Ovary (tissue), 3 donors: ENCODE measurements at regions not wholly inside any gene's neighbourhood (a gene's known extent, or its start where the extent isn't known, plus 50 kb on each side); places are given as distances from the start of the nearest gene placed in this dataset.

ENCODE experiments used
- EP300 ChIP-seq: sonication (generic); formaldehyde crosslinking; IDR thresholded peaks from one replicate; pipeline ENCODE4 v1.6.1; 2017; ENCODE audit warnings: antibody characterized with exemption
- TF ChIP-seq, protein P1 (sequence below), 3 donors: fragments of 450-650 bp in 2 of 3; fragments of 200-600 bp in 1 of 3; IDR thresholded peaks; one replicate each; pipeline versions ENCODE4 v1.5.1 to v1.8.0; 2016 to 2022; ENCODE audit warnings: antibody characterized with exemption in 3 of 3, mild to moderate bottlenecking in 1 of 3
- donor health status: DM: no; HTN: no; CAD: no.

DNA sequence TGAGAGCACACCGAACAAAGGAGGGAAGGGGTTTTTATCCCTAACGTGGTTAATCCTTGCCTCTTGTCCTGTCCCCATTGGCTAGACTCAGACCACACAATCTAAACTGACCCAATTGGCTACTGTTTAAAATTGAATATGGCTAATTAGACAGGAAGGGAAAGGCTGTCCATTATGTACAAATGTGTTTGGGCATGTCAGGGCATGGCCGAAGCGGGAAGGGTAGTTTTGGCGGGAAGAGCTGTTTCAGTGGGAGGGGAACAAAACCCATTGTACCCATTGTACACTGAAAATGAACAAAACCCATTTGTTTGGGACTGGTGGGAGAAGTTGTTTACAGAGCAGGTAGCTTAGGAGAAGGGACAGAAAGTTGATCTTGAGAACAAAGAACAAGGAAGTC is 330.9 kb upstream of the POU1F1 start:
- TF ChIP-seq, protein P1, sequence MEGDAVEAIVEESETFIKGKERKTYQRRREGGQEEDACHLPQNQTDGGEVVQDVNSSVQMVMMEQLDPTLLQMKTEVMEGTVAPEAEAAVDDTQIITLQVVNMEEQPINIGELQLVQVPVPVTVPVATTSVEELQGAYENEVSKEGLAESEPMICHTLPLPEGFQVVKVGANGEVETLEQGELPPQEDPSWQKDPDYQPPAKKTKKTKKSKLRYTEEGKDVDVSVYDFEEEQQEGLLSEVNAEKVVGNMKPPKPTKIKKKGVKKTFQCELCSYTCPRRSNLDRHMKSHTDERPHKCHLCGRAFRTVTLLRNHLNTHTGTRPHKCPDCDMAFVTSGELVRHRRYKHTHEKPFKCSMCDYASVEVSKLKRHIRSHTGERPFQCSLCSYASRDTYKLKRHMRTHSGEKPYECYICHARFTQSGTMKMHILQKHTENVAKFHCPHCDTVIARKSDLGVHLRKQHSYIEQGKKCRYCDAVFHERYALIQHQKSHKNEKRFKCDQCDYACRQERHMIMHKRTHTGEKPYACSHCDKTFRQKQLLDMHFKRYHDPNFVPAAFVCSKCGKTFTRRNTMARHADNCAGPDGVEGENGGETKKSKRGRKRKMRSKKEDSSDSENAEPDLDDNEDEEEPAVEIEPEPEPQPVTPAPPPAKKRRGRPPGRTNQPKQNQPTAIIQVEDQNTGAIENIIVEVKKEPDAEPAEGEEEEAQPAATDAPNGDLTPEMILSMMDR (IDR thresholded peaks at IDR 0.05) = no peak
- no peak for TF ChIP-seq EP300
